Tibial nerve (tissue), 4 donors: ENCODE measurements at regions not wholly inside any gene's neighbourhood (a gene's known extent, or its start where the extent isn't known, plus 50 kb on each side); places are given as distances from the start of the nearest gene placed in this dataset.

Source experiments
- DNase-seq, 2 donors: peaks; one replicate each; pipeline ENCODE4 v3.0.0-alpha.2; 2019; ENCODE audit warnings: low spot score in 2 of 2
- H3K27ac ChIP-seq, 4 donors: fragments of 200-600 bp; sonication (generic) in 3 of 4; one replicate each; pipeline ENCODE4 v1.5.1; 2017 to 2019; ENCODE audit warnings: mild to moderate bottlenecking in 1 of 4
- H3K27me3 ChIP-seq, 2 donors: fragments of 200-600 bp; sonication (generic) in 1 of 2; one replicate each; pipeline versions ENCODE4 v1.5.1 to v1.6.0; 2017 to 2019
- H3K36me3 ChIP-seq, 3 donors: fragments of 200-600 bp; sonication (generic); one replicate each; pipeline ENCODE4 v1.5.1; 2018 to 2019
- H3K4me1 ChIP-seq, 4 donors: fragments of 200-600 bp; sonication (generic) in 3 of 4; one replicate each; pipeline ENCODE4 v1.5.1; 2017 to 2019
- H3K4me3 ChIP-seq, 4 donors: fragments of 200-600 bp; sonication (generic) in 3 of 4; one replicate each; pipeline ENCODE4 v1.5.1; 2017 to 2019; ENCODE audit warnings: mild to moderate bottlenecking in 1 of 4, moderate library complexity in 1 of 4
- H3K9me3 ChIP-seq, 4 donors: fragments of 200-600 bp; sonication (generic) in 3 of 4; one replicate each; pipeline ENCODE4 v1.5.1; 2017 to 2019
- EP300 ChIP-seq, 2 donors: sonication (generic); formaldehyde crosslinking; IDR thresholded peaks; one replicate each; pipeline ENCODE4 v1.6.1; 2017; ENCODE audit warnings: antibody characterized with exemption in 2 of 2, mild to moderate bottlenecking in 1 of 2
- POLR2A ChIP-seq, 2 donors: fragments of 450-650 bp; IDR thresholded peaks; one replicate each; pipeline ENCODE4 v1.6.1; 2017; ENCODE audit warnings: antibody characterized with exemption in 2 of 2, mild to moderate bottlenecking in 2 of 2, moderate library complexity in 2 of 2
- WGBS, 2 donors: methylation state at CpG; one replicate each; pipeline ENCODE4 v1.1.5; 2018; 5-methylcytosine and 5-hydroxymethylcytosine counted together
- TF ChIP-seq, protein P1 (sequence below), 5 experiments: fragments of 200-600 bp in 3 of 5; fragments of 450-650 bp in 2 of 5; sonication (generic) in 3 of 5; IDR thresholded peaks; one replicate each; pipeline ENCODE4 v1.5.1; 2016 to 2019; ENCODE audit warnings: antibody characterized with exemption in 5 of 5, mild to moderate bottlenecking in 3 of 5, moderate library complexity in 2 of 5

DNA sequence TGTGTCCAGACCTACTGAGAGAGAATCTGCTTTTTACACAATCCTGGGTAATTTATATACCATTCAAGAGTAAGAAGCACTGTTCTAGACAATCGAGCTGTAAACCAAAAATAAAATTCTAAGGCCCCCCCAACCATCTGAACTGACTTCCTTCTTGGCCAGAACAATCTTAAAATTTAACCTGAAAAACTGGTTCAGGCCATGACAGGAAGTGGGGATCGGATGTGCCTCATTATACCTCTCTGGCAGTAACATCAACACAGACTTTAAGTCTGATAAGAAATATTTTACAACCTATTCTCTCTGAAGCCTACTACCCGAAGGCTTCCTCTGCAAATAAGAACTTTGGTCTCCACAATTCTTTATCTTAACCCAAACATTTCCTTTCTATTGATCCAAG lies 75.2 kb upstream of the KIF5B start:
- 67 to 69% methylated on average over 3 of the region's 3 CpGs for WGBS, 2 donors
- Histone ChIP-seq H3K27me3 (no peaks in the 10 kb centered on the region), H3K4me1 (no peaks in the 10 kb centered on the region), H3K36me3 (no peaks in the 10 kb centered on the region), H3K4me3 (no peak overlapping the region), H3K9me3 (no peaks in the 10 kb centered on the region), H3K27ac (no peak overlapping the region)
- TF ChIP-seq EP300 (IDR thresholded peaks at IDR 0.05) (no peak), POLR2A (IDR thresholded peaks at IDR 0.05) (no peak)
- TF ChIP-seq, protein P1, sequence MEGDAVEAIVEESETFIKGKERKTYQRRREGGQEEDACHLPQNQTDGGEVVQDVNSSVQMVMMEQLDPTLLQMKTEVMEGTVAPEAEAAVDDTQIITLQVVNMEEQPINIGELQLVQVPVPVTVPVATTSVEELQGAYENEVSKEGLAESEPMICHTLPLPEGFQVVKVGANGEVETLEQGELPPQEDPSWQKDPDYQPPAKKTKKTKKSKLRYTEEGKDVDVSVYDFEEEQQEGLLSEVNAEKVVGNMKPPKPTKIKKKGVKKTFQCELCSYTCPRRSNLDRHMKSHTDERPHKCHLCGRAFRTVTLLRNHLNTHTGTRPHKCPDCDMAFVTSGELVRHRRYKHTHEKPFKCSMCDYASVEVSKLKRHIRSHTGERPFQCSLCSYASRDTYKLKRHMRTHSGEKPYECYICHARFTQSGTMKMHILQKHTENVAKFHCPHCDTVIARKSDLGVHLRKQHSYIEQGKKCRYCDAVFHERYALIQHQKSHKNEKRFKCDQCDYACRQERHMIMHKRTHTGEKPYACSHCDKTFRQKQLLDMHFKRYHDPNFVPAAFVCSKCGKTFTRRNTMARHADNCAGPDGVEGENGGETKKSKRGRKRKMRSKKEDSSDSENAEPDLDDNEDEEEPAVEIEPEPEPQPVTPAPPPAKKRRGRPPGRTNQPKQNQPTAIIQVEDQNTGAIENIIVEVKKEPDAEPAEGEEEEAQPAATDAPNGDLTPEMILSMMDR (IDR thresholded peaks at IDR 0.05), result no peak
- no peak for DNase-seq

DNA sequence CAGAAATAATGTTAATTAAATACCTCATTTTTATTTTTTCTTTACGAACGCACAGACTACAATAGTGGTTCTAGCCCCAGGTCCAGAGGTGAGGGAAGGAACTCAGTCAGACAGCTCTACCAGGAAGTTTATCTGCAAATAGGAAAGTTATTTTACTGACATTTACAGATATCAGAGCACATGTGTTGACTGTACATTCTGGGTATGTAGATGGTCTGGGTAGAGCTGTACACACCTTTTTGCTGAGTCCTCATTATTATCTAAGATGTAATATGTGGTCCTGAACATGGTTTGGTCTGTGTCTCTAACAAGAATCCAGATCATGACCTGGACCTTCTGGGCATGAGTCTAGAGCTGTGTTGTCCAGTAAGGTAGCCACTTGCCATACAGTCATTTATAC lies 74.6 kb upstream of the KIF5B start:
- TF ChIP-seq EP300 (IDR thresholded peaks at IDR 0.05), result no peak
- TF ChIP-seq, protein P1 (IDR thresholded peaks at IDR 0.05), result no peak
- no peak for TF ChIP-seq POLR2A (IDR thresholded peaks at IDR 0.05)
- Histone ChIP-seq H3K27ac (no peak overlapping the region), H3K36me3 (no peaks in the 10 kb centered on the region), H3K4me1 (peaks cover 0 to under 1% (median 0%) of the 10 kb centered on the region in 4 donors), H3K27me3 (no peaks in the 10 kb centered on the region), H3K9me3 (no peaks in the 10 kb centered on the region), H3K4me3 (no peak overlapping the region)
- WGBS, 2 donors, result 89 to 93% methylated on average over 2 of the region's 2 CpGs
- DNase-seq, result no peak

DNA sequence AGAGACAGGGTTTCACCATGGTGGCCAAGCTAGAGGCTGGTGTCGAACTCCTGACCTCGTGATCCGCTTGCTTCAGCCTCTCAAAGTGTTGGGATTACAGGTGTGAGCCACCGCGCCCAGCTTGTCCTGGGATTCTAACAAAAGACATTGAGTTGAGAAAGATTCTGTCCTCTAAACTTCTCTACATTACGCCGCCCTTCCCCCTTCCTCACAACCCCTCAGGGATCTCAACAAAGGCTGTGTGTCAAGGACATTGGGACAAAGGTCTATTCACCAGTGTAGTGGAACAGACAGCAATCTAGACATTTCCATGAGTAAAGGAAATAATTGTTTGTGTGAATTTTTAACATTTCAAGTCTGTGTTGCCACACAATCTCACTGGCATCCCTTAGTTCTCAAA lies 68.8 kb upstream of the KIF5B start:
- peak overlapping the region in 2 of 4 donors; percentile 57 to 63 for H3K27ac ChIP-seq
- H3K36me3 ChIP-seq, result no peaks in the 10 kb centered on the region
- no peak for DNase-seq
- H3K4me1 ChIP-seq, result peaks cover 0 to 3% (median 0%) of the 10 kb centered on the region in 4 donors
- H3K4me3 ChIP-seq, result no peak overlapping the region
- no peaks in the 10 kb centered on the region for H3K27me3 ChIP-seq
- WGBS, 2 donors, result 61 to 74% methylated on average over 7 of the region's 7 CpGs
- H3K9me3 ChIP-seq, result peaks cover 0 to 16% (median 4%) of the 10 kb centered on the region in 4 donors
- TF ChIP-seq POLR2A (IDR thresholded peaks at IDR 0.05) (no peak), EP300 (IDR thresholded peaks at IDR 0.05) (peak in 1 of 2 donors; percentile 62)

- H3K9me3 ChIP-seq, result peaks cover 0 to 16% (median 4%) of the 10 kb centered on the region in 4 donors
- no peaks in the 10 kb centered on the region for H3K27me3 ChIP-seq
- no peak for DNase-seq
- peaks cover 0 to 3% (median 0%) of the 10 kb centered on the region in 4 donors for H3K4me1 ChIP-seq
- no peak overlapping the region for H3K27ac ChIP-seq
- H3K4me3 ChIP-seq, result no peak overlapping the region
- TF ChIP-seq, protein P1 (IDR thresholded peaks at IDR 0.05), result no peak
- TF ChIP-seq POLR2A (IDR thresholded peaks at IDR 0.05) (no peak), EP300 (IDR thresholded peaks at IDR 0.05) (no peak)
- no peaks in the 10 kb centered on the region for H3K36me3 ChIP-seq
- 86 to 95% methylated on average over 4 of the region's 4 CpGs for WGBS, 2 donors
Measured at GRCh38 chr10:32123021-32123420, 66.8 kb upstream of the KIF5B start.

DNA sequence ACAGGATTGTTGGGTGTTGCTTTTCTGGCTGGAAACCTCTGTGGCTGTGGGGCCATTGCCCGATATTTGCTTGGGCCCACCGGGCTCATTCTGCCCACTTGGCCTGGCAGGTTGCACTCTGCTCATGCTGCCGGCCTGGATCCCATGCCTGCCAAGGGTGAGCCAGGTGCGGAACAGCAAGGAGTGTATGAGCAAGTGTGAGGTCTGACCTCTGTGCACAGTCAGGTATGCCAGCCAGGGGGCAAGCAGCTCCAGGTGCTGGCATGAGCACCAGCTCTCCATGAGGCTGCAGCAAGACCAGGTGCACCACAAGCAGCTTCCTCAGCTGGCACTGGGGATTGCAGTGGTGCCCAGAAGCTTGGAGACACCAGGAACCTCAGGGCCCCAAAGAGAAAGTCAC lies 65.4 kb upstream of the KIF5B start:
- Histone ChIP-seq H3K4me3 (no peak overlapping the region), H3K36me3 (no peaks in the 10 kb centered on the region), H3K4me1 (peaks cover 0 to 3% (median 0%) of the 10 kb centered on the region in 4 donors), H3K27me3 (no peaks in the 10 kb centered on the region), H3K9me3 (peaks cover 0 to 16% (median 4%) of the 10 kb centered on the region in 4 donors), H3K27ac (no peak overlapping the region)
- 49 to 78% methylated on average over 4 of the region's 4 CpGs for WGBS, 2 donors
- no peak for DNase-seq
- TF ChIP-seq EP300 (IDR thresholded peaks at IDR 0.05), result no peak

DNA sequence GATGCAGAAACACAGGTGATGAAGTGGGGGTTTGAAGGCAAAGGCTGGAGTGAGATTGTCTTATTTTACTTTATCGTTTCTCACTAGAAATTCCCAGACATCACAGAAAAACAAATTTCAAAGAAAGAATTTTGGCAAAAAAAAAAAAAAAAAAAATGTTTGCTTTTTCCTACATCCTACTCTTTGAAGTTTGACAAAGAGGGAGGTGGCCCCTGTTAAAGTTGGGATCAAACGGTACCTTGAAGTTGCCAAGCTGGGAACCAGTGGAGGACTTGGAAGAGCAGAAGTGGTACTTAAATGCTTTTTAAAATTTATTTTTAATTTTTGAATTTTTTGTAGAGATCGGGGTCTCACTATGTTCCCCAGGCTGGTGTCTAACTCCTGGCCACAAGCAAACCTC lies 63.9 kb upstream of the KIF5B start:
- Histone ChIP-seq H3K9me3 (peaks cover 0 to 16% (median 4%) of the 10 kb centered on the region in 4 donors), H3K4me1 (no peaks in the 10 kb centered on the region), H3K27me3 (no peaks in the 10 kb centered on the region), H3K36me3 (no peaks in the 10 kb centered on the region), H3K27ac (no peak overlapping the region), H3K4me3 (no peak overlapping the region)
- 86 to 88% methylated on average over 3 of the region's 3 CpGs for WGBS, 2 donors
- no peak for TF ChIP-seq EP300 (IDR thresholded peaks at IDR 0.05)
- no peak for TF ChIP-seq POLR2A (IDR thresholded peaks at IDR 0.05)
- DNase-seq, result no peak

DNA sequence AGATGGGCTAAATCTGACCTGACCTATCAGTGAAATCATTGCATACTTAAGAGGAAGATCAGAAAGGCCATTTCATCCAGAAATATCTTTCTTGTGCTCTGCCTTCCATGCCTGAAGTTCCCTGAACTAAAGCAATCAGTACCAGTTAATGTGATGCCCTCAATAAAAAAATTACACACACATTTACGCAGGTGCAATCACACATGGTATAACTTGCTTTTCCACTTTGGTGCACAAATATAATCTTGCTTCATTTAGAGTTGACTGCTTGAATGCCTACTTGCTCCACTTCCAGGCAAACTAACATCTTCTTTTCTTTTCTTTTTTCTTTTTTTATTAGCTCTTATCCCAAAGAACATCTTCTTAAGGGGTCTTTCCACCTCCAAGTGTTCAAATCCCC lies 58.3 kb upstream of the KIF5B start:
- H3K36me3 ChIP-seq, result no peaks in the 10 kb centered on the region
- H3K27ac ChIP-seq, result no peak overlapping the region
- no peaks in the 10 kb centered on the region for H3K27me3 ChIP-seq
- H3K9me3 ChIP-seq, result peaks cover 0 to 5% (median 0%) of the 10 kb centered on the region in 4 donors
- 0 to 3% methylated on average over 1 of the region's 1 CpG for WGBS, 2 donors
- TF ChIP-seq EP300 (IDR thresholded peaks at IDR 0.05) (no peak), POLR2A (IDR thresholded peaks at IDR 0.05) (no peak)
- TF ChIP-seq, protein P1 (IDR thresholded peaks at IDR 0.05), result no peak
- DNase-seq, result no peak
- H3K4me3 ChIP-seq, result no peak overlapping the region
- H3K4me1 ChIP-seq, result peaks cover 0 to 16% (median 0%) of the 10 kb centered on the region in 4 donors
